Stimulated activated CD8-positive, alpha-beta memory T cell treated with anti-CD3 and anti-CD28 coated beads, Interleukin-4, amount 100 ng/mL, for 1 hour (primary cell): ENCODE measurements at regions not wholly inside any gene's neighbourhood (a gene's known extent, or its start where the extent isn't known, plus 50 kb on each side); places are given as distances from the start of the nearest gene placed in this dataset.

Experiments used
- DNase-seq, 2 donors: peaks; one replicate each; pipeline ENCODE4 v3.0.0-alpha.2; 2020; ENCODE audit warnings: low read depth in 2 of 2, low spot score in 1 of 2

- no peak for DNase-seq
These were observed 94.6 kb upstream of the SGCD start for GRCh38 chr5:156232251-156232869.

- DNase-seq: no peak
These were observed 89.6 kb upstream of the SGCD start for GRCh38 chr5:156237361-156237760.

GRCh38 chr5:156239800-156240199, 87.2 kb upstream of the SGCD start:
- DNase-seq: no peak

GRCh38 chr5:156240414-156240813, 86.5 kb upstream of the SGCD start:
- DNase-seq: no peak

GRCh38 chr5:156241266-156241665, 85.7 kb upstream of the SGCD start:
- DNase-seq: no peak

- no peak for DNase-seq
These were observed 81.1 kb upstream of the SGCD start for GRCh38 chr5:156245895-156246294.

- DNase-seq: no peak
These were observed 75.9 kb upstream of the SGCD start for GRCh38 chr5:156251076-156251475.

- no peak for DNase-seq
These were observed 73.8 kb upstream of the SGCD start for GRCh38 chr5:156253130-156253529.

- DNase-seq: no peak
These were observed 72.8 kb upstream of the SGCD start for GRCh38 chr5:156254196-156254595.

GRCh38 chr5:156256642-156257041, 70.3 kb upstream of the SGCD start:
- no peak for DNase-seq

- DNase-seq: no peak
These were observed 68.0 kb upstream of the SGCD start for GRCh38 chr5:156258934-156259333.

- no peak for DNase-seq
These were observed 67.3 kb upstream of the SGCD start for GRCh38 chr5:156259618-156260017.

GRCh38 chr5:156261275-156261939, 65.6 kb upstream of the SGCD start:
- no peak for DNase-seq

GRCh38 chr5:156271569-156271968, 55.4 kb upstream of the SGCD start:
- no peak for DNase-seq

GRCh38 chr5:156272139-156272538, 54.8 kb upstream of the SGCD start:
- DNase-seq: no peak

GRCh38 chr5:156273325-156273724, 53.6 kb upstream of the SGCD start:
- DNase-seq: no peak

GRCh38 chr5:156274453-156274852, 52.5 kb upstream of the SGCD start:
- no peak for DNase-seq
